Tibial artery (tissue), 4 donors: ENCODE measurements at regions not wholly inside any gene's neighbourhood (a gene's known extent, or its start where the extent isn't known, plus 50 kb on each side); places are given as distances from the start of the nearest gene placed in this dataset.
A peak's percentile ranks its signal among the peaks of the same experiment; 100 is the strongest.

ENCODE experiments used
- DNase-seq, 2 donors: peaks; one replicate each; pipeline ENCODE4 v3.0.0-alpha.2; 2019
- H3K27ac ChIP-seq, 2 donors: fragments of 200-600 bp; sonication (generic) in 1 of 2; 1 replicate in 1 of 2; 2 replicates in 1 of 2; pipeline ENCODE4 v1.5.1; 2018 to 2019; ENCODE audit warnings: mild to moderate bottlenecking in 1 of 2
- H3K27me3 ChIP-seq, 2 donors: fragments of 200-600 bp; sonication (generic) in 1 of 2; one replicate each; pipeline versions ENCODE4 v1.5.1 to v1.6.0; 2016 to 2019
- H3K36me3 ChIP-seq, 3 donors: fragments of 200-600 bp; sonication (generic) in 2 of 3; one replicate each; pipeline ENCODE4 v1.5.1; 2016 to 2019; ENCODE audit warnings: mild to moderate bottlenecking in 2 of 3
- H3K4me1 ChIP-seq, 4 donors: fragments of 200-600 bp; sonication (generic) in 2 of 4; 1 replicate in 3 of 4; 2 replicates in 1 of 4; pipeline ENCODE4 v1.5.1; 2016 to 2019
- H3K4me3 ChIP-seq, 2 donors: fragments of 200-600 bp; sonication (generic) in 1 of 2; 1 replicate in 1 of 2; 2 replicates in 1 of 2; pipeline ENCODE4 v1.5.1; 2018 to 2019; ENCODE audit warnings: mild to moderate bottlenecking in 2 of 2
- H3K9me3 ChIP-seq, 3 donors: fragments of 200-600 bp; sonication (generic) in 1 of 3; one replicate each; pipeline ENCODE4 v1.5.1; 2016 to 2019
- CTCF ChIP-seq, 2 experiments: fragments of 200-600 bp in 1 of 2; fragments of 450-650 bp in 1 of 2; IDR thresholded peaks; one replicate each; pipeline ENCODE4 v1.5.1; 2017 to 2019; ENCODE audit warnings: antibody characterized with exemption in 2 of 2, mild to moderate bottlenecking in 1 of 2, moderate library complexity in 1 of 2
- intact Hi-C: fragments of 100-400 bp; cut with DNase I; formaldehyde crosslinking; loops from one replicate; pipeline ENCODE4 v1.15.0; 2023; ENCODE audit warnings: low total_unique reads

DNA sequence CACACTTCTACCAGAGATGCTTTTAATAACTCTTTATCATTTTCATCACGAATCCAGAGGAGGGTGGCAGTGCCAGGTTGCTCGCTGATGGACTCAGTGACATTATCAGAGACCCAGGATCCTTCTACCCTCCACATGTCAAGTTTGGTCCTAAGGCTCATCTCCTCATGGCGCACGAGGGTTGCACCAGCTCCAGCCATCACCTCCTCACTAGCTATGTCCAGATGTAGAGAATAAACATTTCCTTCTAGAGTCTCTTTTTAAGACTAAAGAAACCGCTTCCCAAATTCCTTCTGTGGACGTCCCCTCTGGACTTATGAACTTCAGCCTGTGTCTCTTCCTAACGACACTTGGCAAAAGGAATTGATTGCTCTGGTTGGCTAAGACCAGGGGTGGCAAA, 178.7 kb downstream of the BMP7 start:
- no peak for DNase-seq
- Histone ChIP-seq H3K36me3 (no peaks in the 10 kb centered on the region), H3K4me1 (peaks cover 0 to 12% (median 0%) of the 10 kb centered on the region in 4 donors), H3K4me3 (no peak overlapping the region), H3K27me3 (peaks cover 0 to 34% of the 10 kb centered on the region in 2 donors), H3K9me3 (no peaks in the 10 kb centered on the region), H3K27ac (no peak overlapping the region)
- no peak for TF ChIP-seq CTCF (IDR thresholded peaks at IDR 0.05)
- intact Hi-C loops: no loop called here

DNA sequence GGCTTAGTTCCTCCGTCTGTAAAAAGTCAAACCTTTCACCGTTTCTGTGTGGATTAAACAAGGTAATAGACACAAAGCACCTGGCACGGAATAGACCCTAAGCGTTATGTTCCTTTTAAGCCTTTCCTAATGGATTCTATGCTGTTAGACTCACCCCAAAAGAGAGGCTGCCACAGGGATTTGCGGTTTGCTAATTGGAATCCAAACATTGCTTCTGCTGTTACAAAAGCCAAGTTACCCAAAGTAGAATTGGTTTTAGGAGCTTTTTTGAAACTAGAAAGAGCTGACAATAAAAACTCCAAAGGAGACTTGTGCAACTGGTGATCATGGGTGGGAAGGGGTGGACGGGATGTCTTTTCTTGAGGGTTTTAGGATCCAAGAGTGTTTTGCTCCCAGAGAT, 178.0 kb downstream of the BMP7 start:
- H3K4me1 ChIP-seq: peaks cover 0 to 12% (median 0%) of the 10 kb centered on the region in 4 donors
- no peak for TF ChIP-seq CTCF (IDR thresholded peaks at IDR 0.05)
- H3K36me3 ChIP-seq: no peaks in the 10 kb centered on the region
- H3K4me3 ChIP-seq: no peak overlapping the region
- no peak overlapping the region for H3K27ac ChIP-seq
- intact Hi-C loops: no loop called here
- H3K9me3 ChIP-seq: no peaks in the 10 kb centered on the region
- peaks cover 0 to 39% of the 10 kb centered on the region in 2 donors for H3K27me3 ChIP-seq
- no peak for DNase-seq

GRCh38 chr20:57089699-57090144, 176.7 kb downstream of the BMP7 start:
- no peak for DNase-seq
- intact Hi-C loops: no loop called here
- H3K9me3 ChIP-seq: no peaks in the 10 kb centered on the region
- H3K4me1 ChIP-seq: peaks cover 0 to 12% (median 0%) of the 10 kb centered on the region in 4 donors
- H3K27me3 ChIP-seq: peaks cover 0 to 46% of the 10 kb centered on the region in 2 donors
- peak; percentile 40 to 49 for TF ChIP-seq CTCF (IDR thresholded peaks at IDR 0.05)
- no peak overlapping the region for H3K4me3 ChIP-seq
- H3K27ac ChIP-seq: no peak overlapping the region
- no peaks in the 10 kb centered on the region for H3K36me3 ChIP-seq

- H3K4me1 ChIP-seq: peaks cover 0 to 12% (median 0%) of the 10 kb centered on the region in 4 donors
- TF ChIP-seq CTCF (IDR thresholded peaks at IDR 0.05): no peak
- H3K36me3 ChIP-seq: no peaks in the 10 kb centered on the region
- H3K4me3 ChIP-seq: no peak overlapping the region
- no peak overlapping the region for H3K27ac ChIP-seq
- H3K27me3 ChIP-seq: peaks cover 0 to 46% of the 10 kb centered on the region in 2 donors
- intact Hi-C loops: no loop called here
- no peaks in the 10 kb centered on the region for H3K9me3 ChIP-seq
- no peak for DNase-seq
These were observed 175.6 kb downstream of the BMP7 start for GRCh38 chr20:57090590-57091560.

DNA sequence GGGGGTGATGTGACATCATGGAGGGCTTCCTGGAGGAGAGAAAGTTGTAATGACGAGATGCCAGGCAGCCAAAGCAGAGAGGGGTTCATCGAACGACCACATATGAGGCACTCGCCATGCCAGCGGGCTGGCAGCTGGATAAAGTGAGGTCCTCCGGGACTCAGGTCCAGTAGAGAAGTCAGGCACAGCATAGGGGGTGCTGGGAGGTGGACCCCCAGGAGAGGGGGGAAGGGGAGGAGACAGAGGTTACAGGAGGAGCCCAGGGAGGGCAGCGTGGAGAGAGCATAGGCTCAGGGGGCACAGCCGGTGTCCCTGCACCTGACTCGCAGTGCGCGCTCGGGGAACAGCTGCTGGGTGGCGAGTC, 174.7 kb downstream of the BMP7 start:
- intact Hi-C loops: no loop called here
- Histone ChIP-seq H3K4me3 (no peak overlapping the region), H3K4me1 (peaks cover 0 to 12% (median 0%) of the 10 kb centered on the region in 4 donors), H3K27me3 (peaks cover 0 to 42% of the 10 kb centered on the region in 2 donors), H3K27ac (no peak overlapping the region), H3K9me3 (no peaks in the 10 kb centered on the region), H3K36me3 (no peaks in the 10 kb centered on the region)
- no peak for TF ChIP-seq CTCF (IDR thresholded peaks at IDR 0.05)
- no peak for DNase-seq
